ENCODE measurements at regions not wholly inside any gene's neighbourhood (a gene's known extent, or its start where the extent isn't known, plus 50 kb on each side); places are given as distances from the start of the nearest gene placed in this dataset.

DNA sequence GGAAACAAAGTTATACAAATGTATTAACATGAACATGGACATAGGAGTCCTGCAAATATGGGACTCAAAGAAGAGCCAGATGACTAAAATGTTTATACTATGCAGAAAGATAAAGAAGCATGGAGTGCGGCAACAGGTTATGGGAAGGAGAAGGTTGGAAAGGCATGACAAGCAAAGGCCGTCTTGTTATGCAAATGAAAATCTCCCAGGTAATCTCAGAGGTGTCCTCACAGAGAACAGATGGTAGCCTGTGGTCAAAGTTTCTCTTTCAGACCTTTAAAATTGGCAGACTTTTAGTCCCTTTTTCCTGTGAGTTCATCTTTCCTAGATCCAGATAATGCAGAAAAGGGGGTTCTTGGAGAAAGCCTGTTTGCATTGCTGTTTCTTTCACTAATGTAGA, 116.4 kb upstream of the BEND4 start:
- H3K79me2 ChIP-seq (ENCODE audit: low read length), result no peaks in the 10 kb centered on the region
- peak; percentile 42 for DNase-seq
- H3K9me3 ChIP-seq (replicated peaks; ENCODE audit: insufficient read depth, low read length), result no peaks in the 10 kb centered on the region
- TF ChIP-seq EZH2phosphoT487 (IDR thresholded peaks at IDR 0.05; ENCODE audit: low read length) (no peak), EZH2 (optimal IDR thresholded peaks at IDR 0.05; ENCODE audit: low read depth, low read length) (no peak)
- TF ChIP-seq, protein P1, sequence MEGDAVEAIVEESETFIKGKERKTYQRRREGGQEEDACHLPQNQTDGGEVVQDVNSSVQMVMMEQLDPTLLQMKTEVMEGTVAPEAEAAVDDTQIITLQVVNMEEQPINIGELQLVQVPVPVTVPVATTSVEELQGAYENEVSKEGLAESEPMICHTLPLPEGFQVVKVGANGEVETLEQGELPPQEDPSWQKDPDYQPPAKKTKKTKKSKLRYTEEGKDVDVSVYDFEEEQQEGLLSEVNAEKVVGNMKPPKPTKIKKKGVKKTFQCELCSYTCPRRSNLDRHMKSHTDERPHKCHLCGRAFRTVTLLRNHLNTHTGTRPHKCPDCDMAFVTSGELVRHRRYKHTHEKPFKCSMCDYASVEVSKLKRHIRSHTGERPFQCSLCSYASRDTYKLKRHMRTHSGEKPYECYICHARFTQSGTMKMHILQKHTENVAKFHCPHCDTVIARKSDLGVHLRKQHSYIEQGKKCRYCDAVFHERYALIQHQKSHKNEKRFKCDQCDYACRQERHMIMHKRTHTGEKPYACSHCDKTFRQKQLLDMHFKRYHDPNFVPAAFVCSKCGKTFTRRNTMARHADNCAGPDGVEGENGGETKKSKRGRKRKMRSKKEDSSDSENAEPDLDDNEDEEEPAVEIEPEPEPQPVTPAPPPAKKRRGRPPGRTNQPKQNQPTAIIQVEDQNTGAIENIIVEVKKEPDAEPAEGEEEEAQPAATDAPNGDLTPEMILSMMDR (IDR thresholded peaks at IDR 0.05; ENCODE audit: low read length), result no peak
- H4K20me1 ChIP-seq (ENCODE audit: insufficient read depth, low read length), result no peaks in the 10 kb centered on the region
- no peak overlapping the region for H2AFZ ChIP-seq (ENCODE audit: low read length)
- no peak overlapping the region for H3K27ac ChIP-seq (ENCODE audit: low read length)
- H3K9me2 ChIP-seq (replicated peaks; ENCODE audit: insufficient read depth, low read length), result no peaks in the 10 kb centered on the region
- H3K36me3 ChIP-seq (replicated peaks; ENCODE audit: insufficient read depth, low read length), result no peaks in the 10 kb centered on the region
- peaks cover 7% of the 10 kb centered on the region for H3K4me1 ChIP-seq (ENCODE audit: low read length)
- no peaks in the 10 kb centered on the region for H3F3A ChIP-seq (ENCODE audit: insufficient read depth, low read length)
- H3K27me3 ChIP-seq (replicated peaks; ENCODE audit: insufficient read depth, low read length), result no peaks in the 10 kb centered on the region
- no peak overlapping the region for H3K4me3 ChIP-seq (ENCODE audit: low read length)
- H3K9ac ChIP-seq (ENCODE audit: low read length), result no peak overlapping the region
- H3K4me2 ChIP-seq (ENCODE audit: low read depth, low read length), result peak overlapping the region; percentile 16; the same call in 1 of the 2 replicates

GRCh38 chr4:42271096-42271495, 118.6 kb upstream of the BEND4 start:
- H3K4me1 ChIP-seq (ENCODE audit: low read length), result peaks cover 7% of the 10 kb centered on the region
- no peak overlapping the region for H3K9ac ChIP-seq (ENCODE audit: low read length)

GRCh38 chr4:42277291-42277690, 120.0 kb upstream of the SHISA3 start:
- Histone ChIP-seq H2AFZ (ENCODE audit: low read length) (no peak overlapping the region), H3K79me2 (ENCODE audit: low read length) (no peaks in the 10 kb centered on the region), H3K4me2 (ENCODE audit: low read depth, low read length) (no peak overlapping the region), H3K27ac (ENCODE audit: low read length) (no peak overlapping the region), H3K36me3 (replicated peaks; ENCODE audit: insufficient read depth, low read length) (no peaks in the 10 kb centered on the region), H3F3A (ENCODE audit: insufficient read depth, low read length) (peaks cover 7% of the 10 kb centered on the region; the same call in 1 of the 2 replicates), H4K20me1 (ENCODE audit: insufficient read depth, low read length) (no peaks in the 10 kb centered on the region), H3K4me3 (ENCODE audit: low read length) (no peak overlapping the region), H3K9me3 (replicated peaks; ENCODE audit: insufficient read depth, low read length) (no peaks in the 10 kb centered on the region), H3K4me1 (ENCODE audit: low read length) (peaks cover 13% of the 10 kb centered on the region), H3K27me3 (replicated peaks; ENCODE audit: insufficient read depth, low read length) (no peaks in the 10 kb centered on the region), H3K9me2 (replicated peaks; ENCODE audit: insufficient read depth, low read length) (no peaks in the 10 kb centered on the region), H3K9ac (ENCODE audit: low read length) (no peak overlapping the region)
- TF ChIP-seq EZH2 (optimal IDR thresholded peaks at IDR 0.05; ENCODE audit: low read depth, low read length) (no peak), EZH2phosphoT487 (IDR thresholded peaks at IDR 0.05; ENCODE audit: low read length) (no peak)
- TF ChIP-seq, protein P1 (IDR thresholded peaks at IDR 0.05; ENCODE audit: low read length), result no peak
- no peak for DNase-seq

More at GRCh38 chr4:42271096-42271495, 118.6 kb upstream of the BEND4 start:
- H3K9me3 ChIP-seq (replicated peaks; ENCODE audit: insufficient read depth, low read length), result no peaks in the 10 kb centered on the region
- no peak overlapping the region for H3K4me3 ChIP-seq (ENCODE audit: low read length)
- no peaks in the 10 kb centered on the region for H3K9me2 ChIP-seq (replicated peaks; ENCODE audit: insufficient read depth, low read length)
- no peaks in the 10 kb centered on the region for H3K79me2 ChIP-seq (ENCODE audit: low read length)
- H2AFZ ChIP-seq (ENCODE audit: low read length), result no peak overlapping the region
- H3K27ac ChIP-seq (ENCODE audit: low read length), result no peak overlapping the region
- TF ChIP-seq EZH2phosphoT487 (IDR thresholded peaks at IDR 0.05; ENCODE audit: low read length), result no peak
- no peak for TF ChIP-seq EZH2 (optimal IDR thresholded peaks at IDR 0.05; ENCODE audit: low read depth, low read length)
- TF ChIP-seq, protein P1 (IDR thresholded peaks at IDR 0.05; ENCODE audit: low read length), result no peak
- no peaks in the 10 kb centered on the region for H3F3A ChIP-seq (ENCODE audit: insufficient read depth, low read length)
- H4K20me1 ChIP-seq (ENCODE audit: insufficient read depth, low read length), result no peaks in the 10 kb centered on the region
- no peaks in the 10 kb centered on the region for H3K36me3 ChIP-seq (replicated peaks; ENCODE audit: insufficient read depth, low read length)
- H3K4me2 ChIP-seq (ENCODE audit: low read depth, low read length), result no peak overlapping the region
- DNase-seq, result no peak
- H3K27me3 ChIP-seq (replicated peaks; ENCODE audit: insufficient read depth, low read length), result no peaks in the 10 kb centered on the region
